ENCODE measurements at regions not wholly inside any gene's neighbourhood (a gene's known extent, or its start where the extent isn't known, plus 50 kb on each side); places are given as distances from the start of the nearest gene placed in this dataset.

DNA sequence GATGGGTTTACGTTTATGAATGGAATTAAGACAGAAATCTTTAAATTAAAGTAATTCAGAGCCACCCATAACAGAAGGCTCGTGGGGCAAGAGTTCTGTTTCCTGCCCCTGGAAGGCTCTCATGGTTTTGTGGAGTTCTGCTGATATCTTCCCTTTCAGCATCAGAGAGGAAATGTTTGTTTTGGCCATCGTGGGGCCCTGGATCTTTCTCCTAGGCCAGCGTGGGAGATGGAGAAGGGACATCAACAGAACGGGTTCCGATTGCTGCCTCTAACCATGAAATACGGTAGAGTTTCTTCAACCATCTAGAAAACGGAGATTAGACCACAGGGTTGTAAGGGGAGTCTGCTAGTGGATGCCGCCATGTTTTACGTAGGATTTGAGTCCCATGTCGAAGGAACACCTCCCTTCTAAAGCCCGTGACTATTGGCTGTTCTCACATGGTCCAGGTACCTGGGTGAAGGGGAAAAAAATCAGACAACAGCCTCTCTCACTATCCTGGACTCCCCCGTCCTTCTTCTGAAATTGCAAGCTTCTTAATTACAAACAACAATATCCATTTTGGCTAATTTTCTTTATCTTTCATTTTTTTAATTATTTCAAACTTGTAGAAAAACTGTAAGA is 169.1 kb upstream of the CELF2 start:
- no peak for DNase-seq (ENCODE audit: low spot score)

DNA sequence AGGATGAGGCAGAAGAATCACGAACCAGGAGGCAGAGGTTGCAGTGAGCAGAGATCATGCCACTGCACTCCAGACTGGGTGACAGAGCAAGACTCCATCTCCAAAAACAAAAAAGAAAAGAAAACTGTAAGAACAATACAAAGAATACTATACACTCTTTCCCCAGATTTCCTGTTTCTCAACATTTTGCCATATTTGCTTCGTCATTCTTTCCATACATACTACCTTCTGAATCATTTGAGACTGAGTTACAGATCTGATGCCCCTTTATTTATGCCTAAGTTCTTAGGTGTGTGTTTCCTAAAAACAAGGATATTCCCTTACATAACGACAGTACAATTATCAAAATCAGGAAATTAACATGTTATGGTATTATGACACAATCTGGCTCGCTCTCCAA is 168.4 kb upstream of the CELF2 start:
- DNase-seq (ENCODE audit: low spot score): no peak

DNA sequence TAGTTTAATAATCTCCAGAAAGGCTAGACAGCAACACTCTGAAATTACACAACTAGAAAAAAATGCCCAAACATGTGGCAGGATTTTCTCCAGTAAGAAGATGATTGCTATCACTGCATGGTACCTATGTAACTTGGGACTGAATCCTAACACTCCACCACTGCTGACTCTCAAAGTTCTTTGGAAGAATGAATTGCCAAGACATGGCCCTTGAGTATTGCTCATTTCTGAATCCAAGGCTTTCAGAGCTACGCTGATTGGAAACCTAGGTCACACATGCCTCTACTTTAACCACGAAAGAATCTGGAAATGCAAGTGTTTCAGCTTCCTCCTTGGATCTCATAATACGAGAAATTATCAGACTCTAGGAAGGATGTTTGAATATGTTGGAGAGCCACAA is 167.5 kb upstream of the CELF2 start:
- no peak for DNase-seq (ENCODE audit: low spot score)

DNA sequence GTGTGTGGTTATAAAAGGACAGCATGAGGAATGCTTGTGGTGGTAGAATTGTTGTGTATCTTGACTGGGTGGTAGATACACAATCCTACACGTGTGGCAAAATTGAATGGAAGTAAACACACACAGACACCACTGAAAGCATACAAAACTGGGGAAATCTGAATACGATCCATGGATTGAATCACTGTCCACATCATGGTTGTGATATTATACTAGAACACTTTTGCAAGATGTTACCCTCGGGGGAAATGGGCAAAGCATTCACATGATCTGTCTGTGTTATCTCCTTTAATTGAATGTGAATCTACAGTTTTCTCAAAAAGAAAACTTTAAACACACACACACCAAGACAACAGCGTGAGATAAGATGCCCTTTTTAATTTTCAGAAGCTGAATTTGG is 165.2 kb upstream of the CELF2 start:
- no peak for DNase-seq (ENCODE audit: low spot score)

- DNase-seq (ENCODE audit: low spot score): no peak
Measured at GRCh38 chr10:10853954-10854353, 163.7 kb upstream of the CELF2 start.

DNA sequence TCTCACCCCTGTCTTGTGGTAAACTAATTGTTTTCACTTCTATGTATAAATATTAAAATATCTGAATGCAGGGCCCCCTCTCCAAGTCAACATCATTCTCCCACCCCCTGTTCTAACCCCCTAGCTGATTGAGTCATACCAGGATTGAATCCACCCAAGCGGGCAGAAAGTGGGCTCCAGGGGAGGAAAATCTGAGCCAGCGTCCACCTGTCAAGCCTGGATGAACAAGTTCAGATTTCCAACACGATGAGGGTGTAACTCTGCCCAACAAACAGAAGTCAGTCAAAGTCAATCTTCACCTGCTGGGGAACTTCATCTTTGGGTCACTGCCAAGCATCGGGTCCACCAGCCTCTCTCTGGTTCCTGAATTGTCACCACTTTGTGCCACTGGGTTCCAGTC is 162.9 kb upstream of the CELF2 start:
- no peak for DNase-seq (ENCODE audit: low spot score)

DNA sequence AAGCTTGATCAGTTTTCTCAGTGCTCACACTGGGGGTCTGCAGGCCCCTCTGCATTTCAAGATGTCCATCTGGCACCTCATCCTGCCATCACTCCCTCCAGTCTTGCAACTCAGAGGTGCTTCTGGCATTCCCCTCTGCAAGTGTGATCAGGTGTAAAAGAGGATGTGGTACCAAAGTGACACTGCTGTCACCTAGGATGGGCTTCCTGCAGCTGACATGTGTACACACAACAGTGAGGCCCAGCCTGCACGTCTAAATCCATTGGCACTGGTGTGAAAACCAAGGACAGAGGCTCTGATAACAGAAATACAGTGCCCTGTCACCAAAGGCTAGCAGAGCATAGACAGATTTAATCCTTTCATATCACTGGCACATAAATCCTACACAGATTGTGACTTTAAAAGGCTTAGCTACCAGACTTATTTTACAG is 162.5 kb upstream of the CELF2 start:
- DNase-seq (ENCODE audit: low spot score): no peak

- DNase-seq (ENCODE audit: low spot score): no peak
Measured at GRCh38 chr10:10860455-10860976, 157.2 kb upstream of the CELF2 start.

GRCh38 chr10:10865303-10865702 is 152.4 kb upstream of the CELF2 start:
- DNase-seq (ENCODE audit: low spot score): no peak

DNA sequence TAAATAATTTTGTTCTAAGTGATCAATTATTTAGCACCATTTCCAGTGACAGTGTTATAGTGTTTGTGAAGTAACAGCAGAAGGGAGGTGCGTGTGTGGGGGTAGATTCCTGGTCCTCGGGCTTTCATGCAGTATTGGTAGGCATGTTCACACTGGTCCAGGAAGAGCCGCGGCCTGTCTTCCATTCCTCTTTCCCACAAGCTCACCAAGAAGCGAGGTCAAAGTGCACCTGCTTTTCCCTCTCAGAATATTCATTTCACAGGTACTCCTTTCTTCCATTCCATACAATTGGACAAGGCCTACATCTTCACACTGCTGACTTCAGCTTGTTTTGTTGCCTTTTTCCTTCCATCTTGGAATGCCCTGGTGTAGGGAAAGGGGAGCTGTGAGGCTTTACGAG is 151.8 kb upstream of the CELF2 start:
- no peak for DNase-seq (ENCODE audit: low spot score)

DNA sequence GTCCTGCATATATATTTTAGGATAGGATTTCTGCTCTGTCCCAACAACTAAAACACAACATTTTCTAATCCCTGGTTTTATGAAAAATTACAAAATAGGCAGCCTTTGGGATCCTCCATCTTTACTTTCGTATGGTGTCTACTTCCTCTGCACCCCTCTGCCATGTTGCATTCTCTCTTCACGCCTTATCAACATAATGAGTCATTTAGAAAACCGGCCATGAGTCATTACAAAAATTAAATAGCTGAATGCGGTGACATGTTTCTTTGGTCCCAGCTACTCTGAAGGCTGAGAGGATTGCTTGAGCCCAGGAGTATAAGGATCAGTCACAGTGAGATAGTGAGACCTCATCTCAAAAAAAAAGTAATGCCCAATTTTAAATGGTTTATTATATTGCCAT is 148.1 kb upstream of the CELF2 start:
- no peak for DNase-seq (ENCODE audit: low spot score)

DNA sequence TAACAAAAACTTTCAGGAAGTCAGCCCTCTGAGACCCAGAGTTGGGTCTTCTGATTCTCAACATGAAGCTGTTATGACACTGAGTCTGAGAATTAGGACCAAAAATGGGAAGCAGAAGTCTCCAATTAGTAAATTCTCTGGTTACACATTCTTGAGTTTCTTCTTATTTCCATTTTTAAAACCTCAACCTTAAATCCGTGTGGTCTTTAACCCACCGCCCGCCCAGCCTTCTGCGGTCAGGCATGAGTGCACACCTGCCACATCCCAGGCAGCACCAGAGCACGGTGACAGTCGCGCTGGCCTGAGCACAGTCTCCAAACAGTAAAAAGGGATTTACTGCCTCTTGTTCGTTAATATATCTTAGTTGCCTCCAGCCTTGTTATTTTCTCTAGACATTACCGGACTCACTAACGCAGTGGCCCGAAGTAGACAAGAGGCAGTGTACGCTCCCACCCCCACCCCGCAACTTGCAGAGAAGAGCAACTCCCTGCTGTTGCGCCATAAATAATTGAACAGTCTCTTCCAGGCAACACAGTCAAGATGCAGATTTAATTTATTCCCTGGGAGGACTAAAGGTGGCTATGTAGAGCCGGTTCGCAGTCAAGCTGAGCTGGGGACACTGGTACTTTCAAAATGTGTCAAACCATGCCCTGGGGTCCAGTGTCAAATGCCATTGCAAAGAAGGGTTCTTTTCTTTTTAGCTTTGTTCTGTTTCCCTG is 147.0 kb upstream of the CELF2 start:
- no peak for DNase-seq (ENCODE audit: low spot score)

DNA sequence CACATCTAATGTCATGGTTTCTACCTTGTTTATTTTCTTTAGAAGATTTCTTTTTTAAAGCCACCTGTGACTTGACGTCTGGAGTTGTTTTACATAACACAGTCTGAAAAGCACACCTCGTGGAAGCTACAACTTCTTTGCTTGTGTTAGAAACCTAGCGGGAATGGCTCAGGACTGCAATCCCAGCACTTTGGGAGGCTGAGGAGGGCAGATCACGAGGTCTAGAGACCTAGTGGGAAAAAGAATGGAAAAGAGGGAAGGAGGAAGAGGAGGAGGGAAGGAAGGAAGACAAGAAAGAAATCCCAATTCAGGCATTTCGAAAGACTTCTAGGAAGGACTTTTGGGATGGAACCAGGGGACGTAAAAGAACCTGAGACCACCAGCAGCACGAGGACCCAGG is 146.3 kb upstream of the CELF2 start:
- no peak for DNase-seq (ENCODE audit: low spot score)

- no peak for DNase-seq (ENCODE audit: low spot score)
Measured at GRCh38 chr10:10872035-10872673, 145.5 kb upstream of the CELF2 start.

- DNase-seq (ENCODE audit: low spot score): no peak
Measured at GRCh38 chr10:10872764-10873163, 144.9 kb upstream of the CELF2 start.

GRCh38 chr10:10873289-10873688 is 144.4 kb upstream of the CELF2 start:
- no peak for DNase-seq (ENCODE audit: low spot score)

DNA sequence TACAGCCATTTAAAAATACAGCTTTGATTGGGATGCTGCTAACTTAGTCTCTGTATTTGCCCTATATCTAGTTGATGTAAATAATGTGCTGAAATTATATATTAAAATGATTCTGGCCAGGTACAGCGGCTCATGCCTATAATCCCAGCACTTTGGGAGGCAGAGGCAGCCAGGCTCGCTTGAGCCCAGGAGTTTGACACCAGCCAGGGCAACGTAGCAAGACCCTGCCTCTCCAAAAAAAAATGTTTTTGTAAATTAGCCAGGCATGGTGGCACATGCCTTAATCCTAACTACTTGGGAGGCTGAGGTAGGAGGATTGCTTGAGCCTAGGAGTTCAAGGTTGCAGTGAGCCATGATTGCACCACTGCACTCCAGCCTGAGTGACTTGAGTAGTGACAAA is 143.8 kb upstream of the CELF2 start:
- no peak for DNase-seq (ENCODE audit: low spot score)

- no peak for DNase-seq (ENCODE audit: low spot score)
Measured at GRCh38 chr10:10878963-10879362, 138.7 kb upstream of the CELF2 start.

GRCh38 chr10:10881117-10881813 is 136.4 kb upstream of the CELF2 start:
- no peak for DNase-seq (ENCODE audit: low spot score)

GRCh38 chr10:10883737-10884136 is 133.9 kb upstream of the CELF2 start:
- no peak for DNase-seq (ENCODE audit: low spot score)

GRCh38 chr10:10886861-10887531 is 130.7 kb upstream of the CELF2 start:
- no peak for DNase-seq (ENCODE audit: low spot score)
